DND-41 (cell line): ENCODE measurements at regions not wholly inside any gene's neighbourhood (a gene's known extent, or its start where the extent isn't known, plus 50 kb on each side); places are given as distances from the start of the nearest gene placed in this dataset.

Experiments used
- EZH2 ChIP-seq: IDR thresholded peaks from 3 replicates; pipeline ENCODE4 v1.6.1; 2012; ENCODE audit warnings: borderline replicate concordance, low read depth, mild to moderate bottlenecking, moderate library complexity, low read length, inconsistent platforms; ENCODE audit not compliant: severe bottlenecking
- TF ChIP-seq, protein P1 (sequence below): IDR thresholded peaks from 2 replicates; pipeline ENCODE4 v1.5.1; 2012; ENCODE audit warnings: borderline replicate concordance, low read length, moderate library complexity, mild to moderate bottlenecking; ENCODE audit not compliant: poor library complexity, severe bottlenecking; ENCODE audit errors: extremely low read depth

DNA sequence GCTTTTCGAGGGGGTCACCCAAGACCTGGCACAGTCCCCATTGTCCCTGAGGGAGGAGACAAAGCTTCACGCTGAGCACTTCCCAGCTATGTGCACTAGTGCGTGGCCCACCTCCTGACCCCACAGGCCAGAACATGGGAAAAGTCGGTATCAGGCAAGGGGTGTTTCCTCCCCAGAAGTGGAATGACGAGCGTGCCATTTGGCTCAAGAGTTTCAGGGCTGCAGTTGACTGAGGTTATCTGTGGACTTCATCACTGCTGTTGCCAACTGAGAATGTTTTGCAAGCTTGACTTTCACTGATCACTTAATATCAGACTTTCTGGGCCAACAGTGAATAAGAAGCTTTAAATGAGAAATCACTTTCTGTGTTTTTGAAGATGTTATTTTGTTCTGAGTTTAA lies 137.0 kb upstream of the AFDN start:
- TF ChIP-seq, protein P1, sequence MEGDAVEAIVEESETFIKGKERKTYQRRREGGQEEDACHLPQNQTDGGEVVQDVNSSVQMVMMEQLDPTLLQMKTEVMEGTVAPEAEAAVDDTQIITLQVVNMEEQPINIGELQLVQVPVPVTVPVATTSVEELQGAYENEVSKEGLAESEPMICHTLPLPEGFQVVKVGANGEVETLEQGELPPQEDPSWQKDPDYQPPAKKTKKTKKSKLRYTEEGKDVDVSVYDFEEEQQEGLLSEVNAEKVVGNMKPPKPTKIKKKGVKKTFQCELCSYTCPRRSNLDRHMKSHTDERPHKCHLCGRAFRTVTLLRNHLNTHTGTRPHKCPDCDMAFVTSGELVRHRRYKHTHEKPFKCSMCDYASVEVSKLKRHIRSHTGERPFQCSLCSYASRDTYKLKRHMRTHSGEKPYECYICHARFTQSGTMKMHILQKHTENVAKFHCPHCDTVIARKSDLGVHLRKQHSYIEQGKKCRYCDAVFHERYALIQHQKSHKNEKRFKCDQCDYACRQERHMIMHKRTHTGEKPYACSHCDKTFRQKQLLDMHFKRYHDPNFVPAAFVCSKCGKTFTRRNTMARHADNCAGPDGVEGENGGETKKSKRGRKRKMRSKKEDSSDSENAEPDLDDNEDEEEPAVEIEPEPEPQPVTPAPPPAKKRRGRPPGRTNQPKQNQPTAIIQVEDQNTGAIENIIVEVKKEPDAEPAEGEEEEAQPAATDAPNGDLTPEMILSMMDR, result no peak
- TF ChIP-seq EZH2, result no peak
